ENCODE measurements at regions not wholly inside any gene's neighbourhood (a gene's known extent, or its start where the extent isn't known, plus 50 kb on each side); places are given as distances from the start of the nearest gene placed in this dataset.

DNA sequence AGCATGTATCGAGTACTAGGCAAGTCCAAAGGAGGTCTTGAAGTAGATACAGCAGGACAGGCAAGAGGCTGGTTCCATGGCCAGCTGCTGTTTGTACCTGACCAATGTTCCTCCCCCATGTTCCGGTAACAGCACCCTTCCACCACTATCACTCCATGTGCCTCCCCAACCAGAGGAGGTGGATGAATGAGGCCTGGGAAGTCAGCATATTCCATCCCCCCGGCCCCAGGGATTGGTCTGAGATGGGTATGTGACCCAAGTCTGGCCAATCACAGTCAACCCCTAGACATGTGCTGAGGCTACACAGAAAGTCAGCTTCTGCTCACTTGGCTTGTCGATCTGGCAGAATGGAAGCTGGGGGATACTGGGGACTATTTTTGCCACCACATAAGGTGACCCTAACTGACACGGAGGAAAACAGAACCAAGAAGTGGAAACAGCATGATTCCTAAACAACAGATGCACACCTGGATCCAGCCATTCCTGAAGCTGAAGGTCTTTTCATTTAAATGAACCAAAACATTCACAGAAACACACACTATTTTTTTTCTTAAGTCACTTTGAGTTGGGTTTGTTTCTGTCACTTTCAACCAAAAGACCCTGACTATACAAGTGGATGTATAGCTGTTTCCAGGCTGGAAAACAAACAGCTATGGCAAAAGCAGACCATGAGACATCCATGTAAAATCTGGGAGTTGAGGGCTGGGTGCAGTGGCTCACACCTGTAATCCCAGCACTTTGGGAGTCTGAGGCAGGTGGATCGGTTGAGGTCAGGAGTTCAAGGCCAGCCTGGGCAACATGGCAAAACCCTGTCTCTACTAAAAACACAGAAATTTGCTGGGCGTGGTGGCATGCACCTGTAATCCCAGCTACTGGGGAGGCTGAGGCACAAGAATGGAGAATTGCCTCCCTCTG is 70.4 kb upstream of the PTPN1 start:
- Histone ChIP-seq H3K9me2 (ENCODE audit: low read depth, low read length) (no peaks in the 10 kb centered on the region), H3K4me2 (ENCODE audit: low read length) (no peak overlapping the region), H3K4me3 (ENCODE audit: low read depth, low read length, poor library complexity, severe bottlenecking) (no peak overlapping the region), H4K20me1 (ENCODE audit: insufficient read depth, low read length) (no peaks in the 10 kb centered on the region), H3K9ac (ENCODE audit: low read length) (no peak overlapping the region), H3F3A (ENCODE audit: insufficient read depth, low read length) (no peaks in the 10 kb centered on the region), H2AFZ (ENCODE audit: low read length) (no peak overlapping the region), H3K27me3 (ENCODE audit: insufficient read depth, low read length) (no peaks in the 10 kb centered on the region), H3K27ac (ENCODE audit: low read depth, low read length, poor library complexity, severe bottlenecking) (no peak overlapping the region), H3K4me1 (ENCODE audit: insufficient read depth, low read length, severe bottlenecking) (no peaks in the 10 kb centered on the region), H3K9me3 (ENCODE audit: low read length) (no peaks in the 10 kb centered on the region), H3K79me2 (ENCODE audit: insufficient read depth, low read length) (no peaks in the 10 kb centered on the region), H3K36me3 (ENCODE audit: insufficient read depth, low read length) (no peaks in the 10 kb centered on the region)
- TF ChIP-seq CTCF (IDR thresholded peaks at IDR 0.05; ENCODE audit: low read length) = no peak
- no peak for TF ChIP-seq EZH2 (IDR thresholded peaks at IDR 0.05; ENCODE audit: borderline replicate concordance, low read length)

- no peak overlapping the region for H2AFZ ChIP-seq (ENCODE audit: low read length)
- no peaks in the 10 kb centered on the region for H3K9me2 ChIP-seq (ENCODE audit: low read depth, low read length)
- no peaks in the 10 kb centered on the region for H3K79me2 ChIP-seq (ENCODE audit: insufficient read depth, low read length)
- H3K36me3 ChIP-seq (ENCODE audit: insufficient read depth, low read length) = no peaks in the 10 kb centered on the region
- H3F3A ChIP-seq (ENCODE audit: insufficient read depth, low read length) = no peaks in the 10 kb centered on the region
- no peaks in the 10 kb centered on the region for H3K9me3 ChIP-seq (ENCODE audit: low read length)
- no peak overlapping the region for H3K27ac ChIP-seq (ENCODE audit: low read depth, low read length, poor library complexity, severe bottlenecking)
- H3K9ac ChIP-seq (ENCODE audit: low read length) = no peak overlapping the region
- H3K4me3 ChIP-seq (ENCODE audit: low read depth, low read length, poor library complexity, severe bottlenecking) = no peak overlapping the region
- TF ChIP-seq CTCF (IDR thresholded peaks at IDR 0.05; ENCODE audit: low read length) = no peak
- no peak for TF ChIP-seq EZH2 (IDR thresholded peaks at IDR 0.05; ENCODE audit: borderline replicate concordance, low read length)
- peaks cover 7% of the 10 kb centered on the region; the same call in 1 of the 2 replicates for H3K27me3 ChIP-seq (ENCODE audit: insufficient read depth, low read length)
- H3K4me1 ChIP-seq (ENCODE audit: insufficient read depth, low read length, severe bottlenecking) = no peaks in the 10 kb centered on the region
- no peak overlapping the region for H3K4me2 ChIP-seq (ENCODE audit: low read length)
- H4K20me1 ChIP-seq (ENCODE audit: insufficient read depth, low read length) = no peaks in the 10 kb centered on the region
Measured at GRCh38 chr20:50442512-50442911, 67.7 kb upstream of the PTPN1 start.

GRCh38 chr20:50445354-50446151 is 64.6 kb upstream of the PTPN1 start:
- H3K4me1 ChIP-seq (ENCODE audit: insufficient read depth, low read length, severe bottlenecking) = no peaks in the 10 kb centered on the region
- no peak overlapping the region for H3K9ac ChIP-seq (ENCODE audit: low read length)
- no peaks in the 10 kb centered on the region for H3K9me3 ChIP-seq (ENCODE audit: low read length)
- H3K4me2 ChIP-seq (ENCODE audit: low read length) = no peak overlapping the region
- peaks cover 8% of the 10 kb centered on the region; the same call in 1 of the 2 replicates for H3K27me3 ChIP-seq (ENCODE audit: insufficient read depth, low read length)
- no peaks in the 10 kb centered on the region for H3K36me3 ChIP-seq (ENCODE audit: insufficient read depth, low read length)
- no peaks in the 10 kb centered on the region for H3F3A ChIP-seq (ENCODE audit: insufficient read depth, low read length)
- no peak overlapping the region for H3K4me3 ChIP-seq (ENCODE audit: low read depth, low read length, poor library complexity, severe bottlenecking)
- H3K27ac ChIP-seq (ENCODE audit: low read depth, low read length, poor library complexity, severe bottlenecking) = no peak overlapping the region
- no peak for TF ChIP-seq CTCF (IDR thresholded peaks at IDR 0.05; ENCODE audit: low read length)
- TF ChIP-seq EZH2 (IDR thresholded peaks at IDR 0.05; ENCODE audit: borderline replicate concordance, low read length) = no peak
- no peak overlapping the region for H2AFZ ChIP-seq (ENCODE audit: low read length)
- H3K79me2 ChIP-seq (ENCODE audit: insufficient read depth, low read length) = no peaks in the 10 kb centered on the region
- H4K20me1 ChIP-seq (ENCODE audit: insufficient read depth, low read length) = no peaks in the 10 kb centered on the region
- no peaks in the 10 kb centered on the region for H3K9me2 ChIP-seq (ENCODE audit: low read depth, low read length)
